ENCODE measurements at regions not wholly inside any gene's neighbourhood (a gene's known extent, or its start where the extent isn't known, plus 50 kb on each side); places are given as distances from the start of the nearest gene placed in this dataset.
A peak's percentile ranks its signal among the peaks of the same experiment; 100 is the strongest.

DNA sequence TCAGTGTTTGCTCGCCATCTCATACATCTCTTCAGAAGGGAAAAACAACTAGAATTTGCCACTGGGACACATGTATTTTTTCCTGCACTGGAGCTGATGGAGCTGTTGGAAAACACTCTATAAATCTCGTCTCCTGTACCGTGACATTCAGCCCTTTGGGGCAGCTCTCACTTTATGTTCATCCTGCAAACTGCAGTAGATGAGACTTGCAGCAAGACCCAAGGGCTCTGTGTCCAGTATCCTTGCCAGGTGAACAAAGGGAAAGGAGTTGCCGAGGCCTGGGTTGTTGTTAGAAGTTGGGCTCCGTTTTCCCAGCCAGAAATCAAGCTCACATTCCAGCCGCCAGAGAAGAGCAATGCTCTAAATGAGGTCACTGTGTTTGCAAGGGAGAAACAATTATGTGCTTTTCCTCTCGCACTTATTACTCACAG lies 285.1 kb downstream of the SLC4A3 start:
- intact Hi-C loops (cut with micrococcal nuclease; ENCODE audit: unreplicated experiment) (no loop called here), in situ Hi-C loops (cut with HindIII; ENCODE audit: extremely low pct_ligation_motif_present, low pct_unique_long_range_greater_than_20kb) (no loop called here)
- ATAC-seq (peak; percentile 40; the same call in 2 of the 3 replicates), FAIRE-seq (no peak), DNase-seq (ENCODE audit: low spot score) (no peak)
- Histone ChIP-seq H3K27ac (ENCODE audit: extremely low read length, insufficient read depth, low read length) (no peak overlapping the region), H3K4me1 (ENCODE audit: insufficient read depth, low read length) (no peaks in the 10 kb centered on the region), H3K4me3 (replicated peaks in 1 of 3; ENCODE audit: insufficient read depth in 1 of 3, low read depth in 2 of 3, low read length in 3 of 3) (no peak overlapping the region), H3K4me2 (ENCODE audit: low read depth, low read length) (no peak overlapping the region), H3K79me2 (ENCODE audit: insufficient read depth, low read length) (no peaks in the 10 kb centered on the region), H2AFZ (ENCODE audit: low read length) (no peak overlapping the region), H3K36me3 (replicated peaks in 1 of 2; ENCODE audit: control insufficient read depth in 1 of 2, insufficient read depth in 2 of 2, low read length in 2 of 2) (no peaks in the 10 kb centered on the region), H4K20me1 (ENCODE audit: insufficient read depth, low read length) (no peaks in the 10 kb centered on the region), H3K9ac (ENCODE audit: insufficient read depth, low read depth, low read length) (no peak overlapping the region), H3K27me3 (ENCODE audit: control insufficient read depth in 1 of 2, insufficient read depth in 2 of 2, low read length in 2 of 2) (peaks cover 0 to 25% of the 10 kb centered on the region in 2 experiments; a peak in 4 of 5 replicates), H3K9me3 (ENCODE audit: low read length) (no peaks in the 10 kb centered on the region)
- ChIA-PET POLR2A (no interaction called here), CTCF (ENCODE audit: low intra/inter-chr PET ratio, low total read pairs) (no interaction called here)
- WGBS (ENCODE audit: low lambda C conversion rate), result 6% methylated on average over 7 of the region's 7 CpGs
- TF ChIP-seq SIN3B (IDR thresholded peaks at IDR 0.05; ENCODE audit: low read length), result no peak
- no peak for TF ChIP-seq ZNF567 (CRISPR knock-in tag; IDR thresholded peaks at IDR 0.05; ENCODE audit: borderline replicate concordance)
- no peak for TF ChIP-seq ZNF850 (CRISPR knock-in tag; conservative IDR thresholded peaks at IDR 0.05)
- TF ChIP-seq, protein P1, sequence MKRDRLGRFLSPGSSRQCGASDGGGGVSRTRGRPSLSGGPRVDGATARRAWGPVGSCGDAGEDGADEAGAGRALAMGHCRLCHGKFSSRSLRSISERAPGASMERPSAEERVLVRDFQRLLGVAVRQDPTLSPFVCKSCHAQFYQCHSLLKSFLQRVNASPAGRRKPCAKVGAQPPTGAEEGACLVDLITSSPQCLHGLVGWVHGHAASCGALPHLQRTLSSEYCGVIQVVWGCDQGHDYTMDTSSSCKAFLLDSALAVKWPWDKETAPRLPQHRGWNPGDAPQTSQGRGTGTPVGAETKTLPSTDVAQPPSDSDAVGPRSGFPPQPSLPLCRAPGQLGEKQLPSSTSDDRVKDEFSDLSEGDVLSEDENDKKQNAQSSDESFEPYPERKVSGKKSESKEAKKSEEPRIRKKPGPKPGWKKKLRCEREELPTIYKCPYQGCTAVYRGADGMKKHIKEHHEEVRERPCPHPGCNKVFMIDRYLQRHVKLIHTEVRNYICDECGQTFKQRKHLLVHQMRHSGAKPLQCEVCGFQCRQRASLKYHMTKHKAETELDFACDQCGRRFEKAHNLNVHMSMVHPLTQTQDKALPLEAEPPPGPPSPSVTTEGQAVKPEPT (CRISPR knock-in tag; IDR thresholded peaks at IDR 0.05; ENCODE audit: low read depth), result no peak
- BruUV-seq (replicated peaks), result no TSS peak

DNA sequence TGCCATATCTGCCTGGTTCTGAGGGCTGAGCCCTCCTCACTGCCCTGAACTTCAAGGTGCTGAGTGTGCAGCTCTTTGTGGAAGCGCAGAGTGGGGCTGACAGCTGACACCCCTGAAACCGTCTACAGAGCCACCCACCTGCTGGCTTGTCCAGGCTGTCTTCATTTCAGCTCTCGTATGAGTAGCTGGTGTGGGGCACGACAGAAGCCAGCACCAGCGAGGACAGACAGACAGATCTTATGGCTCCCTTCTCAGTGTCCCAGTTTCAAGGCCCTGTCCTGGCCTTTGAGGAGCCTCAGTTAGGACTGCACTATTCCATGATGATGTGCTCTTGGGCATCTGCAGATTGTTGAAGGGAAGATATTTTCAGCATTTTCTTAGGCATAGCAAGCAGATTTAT lies 287.1 kb downstream of the SLC4A3 start:
- 15% methylated on average over 4 of the region's 5 CpGs for WGBS (ENCODE audit: low lambda C conversion rate)
- Histone ChIP-seq H3K4me1 (ENCODE audit: insufficient read depth, low read length) (no peaks in the 10 kb centered on the region), H3K9me3 (ENCODE audit: low read length) (no peaks in the 10 kb centered on the region), H3K4me2 (ENCODE audit: low read depth, low read length) (no peak overlapping the region), H3K9ac (ENCODE audit: insufficient read depth, low read depth, low read length) (no peak overlapping the region), H3K27me3 (ENCODE audit: control insufficient read depth in 1 of 2, insufficient read depth in 2 of 2, low read length in 2 of 2) (peaks cover 0 to 31% of the 10 kb centered on the region in 2 experiments; a peak in 3 of 5 replicates), H2AFZ (ENCODE audit: low read length) (no peak overlapping the region), H3K27ac (ENCODE audit: extremely low read length, insufficient read depth, low read length) (no peak overlapping the region), H3K79me2 (ENCODE audit: insufficient read depth, low read length) (no peaks in the 10 kb centered on the region), H3K36me3 (replicated peaks in 1 of 2; ENCODE audit: control insufficient read depth in 1 of 2, insufficient read depth in 2 of 2, low read length in 2 of 2) (no peaks in the 10 kb centered on the region), H3K4me3 (replicated peaks in 1 of 3; ENCODE audit: insufficient read depth in 1 of 3, low read depth in 2 of 3, low read length in 3 of 3) (no peak overlapping the region), H4K20me1 (ENCODE audit: insufficient read depth, low read length) (no peaks in the 10 kb centered on the region)
- FAIRE-seq (no peak), DNase-seq (ENCODE audit: low spot score) (no peak), ATAC-seq (no peak)
- BruUV-seq (replicated peaks), result no TSS peak
- in situ Hi-C loops (cut with HindIII; ENCODE audit: extremely low pct_ligation_motif_present, low pct_unique_long_range_greater_than_20kb), result no loop called here
- CTCF ChIA-PET (ENCODE audit: low intra/inter-chr PET ratio, low total read pairs), result no interaction called here
- POLR2A ChIA-PET, result no interaction called here
- intact Hi-C loops (cut with micrococcal nuclease; ENCODE audit: unreplicated experiment), result no loop called here
- no peak for TF ChIP-seq HCFC1 (IDR thresholded peaks at IDR 0.05; ENCODE audit: low read depth, low read length)
- TF ChIP-seq, protein P2, sequence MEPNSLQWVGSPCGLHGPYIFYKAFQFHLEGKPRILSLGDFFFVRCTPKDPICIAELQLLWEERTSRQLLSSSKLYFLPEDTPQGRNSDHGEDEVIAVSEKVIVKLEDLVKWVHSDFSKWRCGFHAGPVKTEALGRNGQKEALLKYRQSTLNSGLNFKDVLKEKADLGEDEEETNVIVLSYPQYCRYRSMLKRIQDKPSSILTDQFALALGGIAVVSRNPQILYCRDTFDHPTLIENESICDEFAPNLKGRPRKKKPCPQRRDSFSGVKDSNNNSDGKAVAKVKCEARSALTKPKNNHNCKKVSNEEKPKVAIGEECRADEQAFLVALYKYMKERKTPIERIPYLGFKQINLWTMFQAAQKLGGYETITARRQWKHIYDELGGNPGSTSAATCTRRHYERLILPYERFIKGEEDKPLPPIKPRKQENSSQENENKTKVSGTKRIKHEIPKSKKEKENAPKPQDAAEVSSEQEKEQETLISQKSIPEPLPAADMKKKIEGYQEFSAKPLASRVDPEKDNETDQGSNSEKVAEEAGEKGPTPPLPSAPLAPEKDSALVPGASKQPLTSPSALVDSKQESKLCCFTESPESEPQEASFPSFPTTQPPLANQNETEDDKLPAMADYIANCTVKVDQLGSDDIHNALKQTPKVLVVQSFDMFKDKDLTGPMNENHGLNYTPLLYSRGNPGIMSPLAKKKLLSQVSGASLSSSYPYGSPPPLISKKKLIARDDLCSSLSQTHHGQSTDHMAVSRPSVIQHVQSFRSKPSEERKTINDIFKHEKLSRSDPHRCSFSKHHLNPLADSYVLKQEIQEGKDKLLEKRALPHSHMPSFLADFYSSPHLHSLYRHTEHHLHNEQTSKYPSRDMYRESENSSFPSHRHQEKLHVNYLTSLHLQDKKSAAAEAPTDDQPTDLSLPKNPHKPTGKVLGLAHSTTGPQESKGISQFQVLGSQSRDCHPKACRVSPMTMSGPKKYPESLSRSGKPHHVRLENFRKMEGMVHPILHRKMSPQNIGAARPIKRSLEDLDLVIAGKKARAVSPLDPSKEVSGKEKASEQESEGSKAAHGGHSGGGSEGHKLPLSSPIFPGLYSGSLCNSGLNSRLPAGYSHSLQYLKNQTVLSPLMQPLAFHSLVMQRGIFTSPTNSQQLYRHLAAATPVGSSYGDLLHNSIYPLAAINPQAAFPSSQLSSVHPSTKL (CRISPR knock-in tag; IDR thresholded peaks at IDR 0.05), result no peak
- TF ChIP-seq TEAD2 (CRISPR knock-in tag; IDR thresholded peaks at IDR 0.05), result no peak
- no peak for TF ChIP-seq JARID2 (CRISPR knock-in tag; IDR thresholded peaks at IDR 0.05; ENCODE audit: insufficient replicate concordance)
